ENCODE measurements at regions not wholly inside any gene's neighbourhood (a gene's known extent, or its start where the extent isn't known, plus 50 kb on each side); places are given as distances from the start of the nearest gene placed in this dataset.
A peak's percentile ranks its signal among the peaks of the same experiment; 100 is the strongest.

GRCh38 chr22:49372530-49373288 lies 455.0 kb downstream of the BRD1 start:
- TF ChIP-seq Cebpa-rat (IDR thresholded peaks at IDR 0.05): no peak
- H3K9ac ChIP-seq: peak overlapping the region in 4 of 11 experiments; percentile 8 to 14 (median 12); a peak in 3 of 22 replicates

GRCh38 chr22:49372111-49372529 lies 455.6 kb downstream of the BRD1 start:
- no peak overlapping the region for H3K4me3 ChIP-seq
- peak overlapping the region in 4 of 11 experiments; percentile 8 to 14 (median 12); a peak in 3 of 22 replicates for H3K9ac ChIP-seq
- peaks cover 43 to 67% (median 50%) of the 10 kb centered on the region in 10 experiments for H3K4me1 ChIP-seq
- peaks cover 0 to 8% (median 1%) of the 10 kb centered on the region in 11 experiments; a peak in 13 of 22 replicates for H3K9me3 ChIP-seq (replicated peaks in 1 of 11)
- peaks cover 0 to 9% (median 0%) of the 10 kb centered on the region in 11 experiments; a peak in 2 of 22 replicates for H4K20me1 ChIP-seq
- TF ChIP-seq Cebpa-rat (IDR thresholded peaks at IDR 0.05): no peak
- peak overlapping the region in 3 of 11 experiments; percentile 4 to 46 (median 38); a peak in 2 of 22 replicates for H3K27ac ChIP-seq
- H3K4me2 ChIP-seq: peak overlapping the region; percentile 63 to 80 (median 73)
- no peaks in the 10 kb centered on the region for H3K36me3 ChIP-seq
- peaks cover 0 to 3% (median 0%) of the 10 kb centered on the region in 11 experiments; a peak in 1 of 22 replicates for H3K27me3 ChIP-seq

More at GRCh38 chr22:49372530-49373288, 455.0 kb downstream of the BRD1 start:
- H3K9me3 ChIP-seq (replicated peaks in 1 of 11): peaks cover 0 to 14% (median 7%) of the 10 kb centered on the region in 11 experiments; a peak in 16 of 22 replicates
- peaks cover 0 to 3% (median 0%) of the 10 kb centered on the region in 11 experiments; a peak in 1 of 22 replicates for H3K27me3 ChIP-seq
- peak overlapping the region in 3 of 11 experiments; percentile 4 to 46 (median 38); a peak in 3 of 22 replicates for H3K27ac ChIP-seq
- H3K4me1 ChIP-seq: peaks cover 43 to 62% (median 49%) of the 10 kb centered on the region in 10 experiments
- no peaks in the 10 kb centered on the region for H3K36me3 ChIP-seq
- peaks cover 0 to 9% (median 0%) of the 10 kb centered on the region in 11 experiments; a peak in 2 of 22 replicates for H4K20me1 ChIP-seq
- no peak overlapping the region for H3K4me3 ChIP-seq
- H3K4me2 ChIP-seq: peak overlapping the region; percentile 63 to 80 (median 73)

GRCh38 chr22:49371325-49372110 lies 456.2 kb downstream of the BRD1 start:
- Histone ChIP-seq H3K9me3 (replicated peaks in 1 of 11) (peaks cover 0 to 7% (median 0%) of the 10 kb centered on the region in 11 experiments; a peak in 1 of 22 replicates), H3K36me3 (no peaks in the 10 kb centered on the region), H3K4me1 (peaks cover 43 to 68% (median 50%) of the 10 kb centered on the region in 10 experiments), H3K9ac (0 out of 22 replicates have a peak overlapping the region, but pooled peaks of 1 of the 11 experiments have one; percentile 10), H3K4me3 (no peak overlapping the region), H4K20me1 (peaks cover 0 to 9% (median 0%) of the 10 kb centered on the region in 11 experiments; a peak in 2 of 22 replicates), H3K27me3 (peaks cover 0 to 3% (median 0%) of the 10 kb centered on the region in 11 experiments; a peak in 1 of 22 replicates), H3K27ac (peak overlapping the region in 1 of 11 experiments; percentile 46; a peak in 1 of 22 replicates), H3K4me2 (peak overlapping the region; percentile 63 to 80 (median 73); a peak in 21 of 22 replicates)
- no peak for TF ChIP-seq Cebpa-rat (IDR thresholded peaks at IDR 0.05)

- Histone ChIP-seq H3K27ac (no peak overlapping the region; a peak in 1 of 22 replicates), H3K9me3 (replicated peaks in 1 of 11) (0 out of 22 replicates have a peak, but pooled peaks cover 0 to 4% (median 0%) of the 10 kb centered on the region in 11 experiments), H4K20me1 (peaks cover 0 to 9% (median 0%) of the 10 kb centered on the region in 11 experiments; a peak in 2 of 22 replicates), H3K9ac (no peak overlapping the region), H3K27me3 (peaks cover 0 to 3% (median 0%) of the 10 kb centered on the region in 11 experiments; a peak in 1 of 22 replicates), H3K4me1 (peaks cover 43 to 68% (median 50%) of the 10 kb centered on the region in 10 experiments), H3K4me3 (no peak overlapping the region), H3K36me3 (no peaks in the 10 kb centered on the region), H3K4me2 (peak overlapping the region in 10 of 11 experiments; percentile 5 to 80 (median 63); a peak in 13 of 22 replicates)
- TF ChIP-seq Cebpa-rat (IDR thresholded peaks at IDR 0.05): no peak
These were observed 456.9 kb downstream of the BRD1 start for GRCh38 chr22:49370627-49371301.

GRCh38 chr22:49369726-49370626 lies 457.7 kb downstream of the BRD1 start:
- H3K4me2 ChIP-seq: peak overlapping the region; percentile 55 to 89 (median 78)
- H3K4me1 ChIP-seq: peaks cover 43 to 68% (median 50%) of the 10 kb centered on the region in 10 experiments
- TF ChIP-seq Cebpa-rat (IDR thresholded peaks at IDR 0.05): no peak
- H3K9me3 ChIP-seq (replicated peaks in 1 of 11): peaks cover 0 to 7% (median 0%) of the 10 kb centered on the region in 11 experiments; a peak in 4 of 22 replicates
- no peaks in the 10 kb centered on the region for H3K36me3 ChIP-seq
- peak overlapping the region in 6 of 11 experiments; percentile 15 to 45 (median 27); a peak in 4 of 22 replicates for H3K9ac ChIP-seq
- H4K20me1 ChIP-seq: peaks cover 0 to 9% (median 0%) of the 10 kb centered on the region in 11 experiments; a peak in 2 of 22 replicates
- H3K27ac ChIP-seq: peak overlapping the region in 7 of 11 experiments; percentile 27 to 62 (median 55); a peak in 7 of 22 replicates
- H3K27me3 ChIP-seq: peaks cover 0 to 3% (median 0%) of the 10 kb centered on the region in 11 experiments; a peak in 1 of 22 replicates
- peak overlapping the region in 3 of 10 experiments; percentile 3 to 36 (median 24); a peak in 2 of 20 replicates for H3K4me3 ChIP-seq

- Histone ChIP-seq H3K9me3 (replicated peaks in 1 of 11) (peaks cover 3 to 14% (median 6%) of the 10 kb centered on the region in 11 experiments; a peak in 20 of 22 replicates), H3K27ac (peak overlapping the region in 9 of 11 experiments; percentile 5 to 62 (median 48); a peak in 13 of 22 replicates), H3K9ac (peak overlapping the region in 7 of 11 experiments; percentile 15 to 45 (median 30); a peak in 8 of 22 replicates), H3K4me2 (peak overlapping the region; percentile 55 to 89 (median 78)), H3K4me1 (peaks cover 43 to 68% (median 50%) of the 10 kb centered on the region in 10 experiments), H3K4me3 (peak overlapping the region in 5 of 10 experiments; percentile 3 to 36 (median 18); a peak in 5 of 20 replicates), H3K27me3 (peaks cover 0 to 3% (median 0%) of the 10 kb centered on the region in 11 experiments; a peak in 1 of 22 replicates), H4K20me1 (peaks cover 0 to 9% (median 0%) of the 10 kb centered on the region in 11 experiments; a peak in 2 of 22 replicates), H3K36me3 (no peaks in the 10 kb centered on the region)
- no peak for TF ChIP-seq Cebpa-rat (IDR thresholded peaks at IDR 0.05)
These were observed 458.5 kb downstream of the BRD1 start for GRCh38 chr22:49368976-49369725.
